ENCODE measurements at regions not wholly inside any gene's neighbourhood (a gene's known extent, or its start where the extent isn't known, plus 50 kb on each side); places are given as distances from the start of the nearest gene placed in this dataset.

GRCh38 chr18:30712383-30712782 is 330.2 kb downstream of the DSC3 start:
- Histone ChIP-seq H2BK5ac (ENCODE audit: low read depth, low read length, poor library complexity) (no peak overlapping the region), H3K4me3 (ENCODE audit: low read depth, low read length) (no peak overlapping the region), H3K36me3 (ENCODE audit: control insufficient read depth in 1 of 2, insufficient read depth in 2 of 2, low read length in 2 of 2) (no peaks in the 10 kb centered on the region), H3K79me2 (ENCODE audit: control insufficient read depth, insufficient read depth, low read length, poor library complexity) (no peaks in the 10 kb centered on the region), H3K18ac (ENCODE audit: low read length) (no peak overlapping the region), H4K8ac (ENCODE audit: low read depth, low read length) (no peak overlapping the region), H3K27ac (ENCODE audit: low read depth, low read length) (no peak overlapping the region), H2AFZ (ENCODE audit: insufficient read depth, low read length, poor library complexity) (no peak overlapping the region), H3K79me1 (ENCODE audit: low read length) (no peaks in the 10 kb centered on the region), H3K9me3 (ENCODE audit: insufficient read depth, low read depth, low read length) (no peaks in the 10 kb centered on the region), H3K23ac (ENCODE audit: low read length) (no peak overlapping the region), H4K12ac (ENCODE audit: low read depth, low read length) (no peak overlapping the region), H3K27me3 (ENCODE audit: insufficient read depth, low read length) (no peaks in the 10 kb centered on the region), H2BK12ac (ENCODE audit: low read length) (no peak overlapping the region), H3K4me2 (ENCODE audit: low read length) (no peak overlapping the region), H2AK5ac (ENCODE audit: low read length) (no peak overlapping the region), H3K4me1 (ENCODE audit: control insufficient read depth in 1 of 2, insufficient read depth in 2 of 2, low read length in 2 of 2) (no peaks in the 10 kb centered on the region), H2BK120ac (ENCODE audit: insufficient read depth, low read length, poor library complexity) (no peak overlapping the region), H3K9ac (ENCODE audit: low read length) (no peak overlapping the region), H3K4ac (ENCODE audit: low read depth, low read length) (no peak overlapping the region), H4K91ac (ENCODE audit: low read depth, low read length) (no peak overlapping the region), H3K14ac (ENCODE audit: low read length) (no peak overlapping the region)
- no peak for DNase-seq
- no CpG with 5 or more reads among the region's 3 CpGs for WGBS (ENCODE audit: extremely low coverage, insufficient coverage, insufficient read length)

- H3K79me2 ChIP-seq (ENCODE audit: control insufficient read depth, insufficient read depth, low read length, poor library complexity), result no peaks in the 10 kb centered on the region
- H3K4me1 ChIP-seq (ENCODE audit: control insufficient read depth in 1 of 2, insufficient read depth in 2 of 2, low read length in 2 of 2), result no peaks in the 10 kb centered on the region
- no peak overlapping the region for H3K9ac ChIP-seq (ENCODE audit: low read length)
- H3K27ac ChIP-seq (ENCODE audit: low read depth, low read length), result no peak overlapping the region
- DNase-seq, result no peak
- no peak overlapping the region for H2AFZ ChIP-seq (ENCODE audit: insufficient read depth, low read length, poor library complexity)
- no peaks in the 10 kb centered on the region for H3K79me1 ChIP-seq (ENCODE audit: low read length)
- H3K9me3 ChIP-seq (ENCODE audit: insufficient read depth, low read depth, low read length), result no peaks in the 10 kb centered on the region
- no peak overlapping the region for H3K4me3 ChIP-seq (ENCODE audit: low read depth, low read length)
- no peaks in the 10 kb centered on the region for H3K27me3 ChIP-seq (ENCODE audit: insufficient read depth, low read length)
- no peak overlapping the region for H2BK12ac ChIP-seq (ENCODE audit: low read length)
- no peaks in the 10 kb centered on the region for H3K36me3 ChIP-seq (ENCODE audit: control insufficient read depth in 1 of 2, insufficient read depth in 2 of 2, low read length in 2 of 2)
- H4K8ac ChIP-seq (ENCODE audit: low read depth, low read length), result no peak overlapping the region
- no peak overlapping the region for H2BK120ac ChIP-seq (ENCODE audit: insufficient read depth, low read length, poor library complexity)
- H2BK5ac ChIP-seq (ENCODE audit: low read depth, low read length, poor library complexity), result no peak overlapping the region
- H4K91ac ChIP-seq (ENCODE audit: low read depth, low read length), result no peak overlapping the region
- no peak overlapping the region for H3K4ac ChIP-seq (ENCODE audit: low read depth, low read length)
- H3K4me2 ChIP-seq (ENCODE audit: low read length), result no peak overlapping the region
- no peak overlapping the region for H3K14ac ChIP-seq (ENCODE audit: low read length)
- H2AK5ac ChIP-seq (ENCODE audit: low read length), result no peak overlapping the region
- H4K12ac ChIP-seq (ENCODE audit: low read depth, low read length), result no peak overlapping the region
- H3K23ac ChIP-seq (ENCODE audit: low read length), result no peak overlapping the region
- WGBS (ENCODE audit: extremely low coverage, insufficient coverage, insufficient read length), result no CpG with 5 or more reads among the region's 1 CpG
- no peak overlapping the region for H3K18ac ChIP-seq (ENCODE audit: low read length)
These were observed 332.9 kb downstream of the DSC3 start for GRCh38 chr18:30709595-30709994.

- Histone ChIP-seq H3K14ac (ENCODE audit: low read length) (no peak overlapping the region), H3K4me3 (ENCODE audit: low read depth, low read length) (no peak overlapping the region), H2AK5ac (ENCODE audit: low read length) (no peak overlapping the region), H2BK5ac (ENCODE audit: low read depth, low read length, poor library complexity) (no peak overlapping the region), H2BK120ac (ENCODE audit: insufficient read depth, low read length, poor library complexity) (no peak overlapping the region), H3K18ac (ENCODE audit: low read length) (no peak overlapping the region), H3K9ac (ENCODE audit: low read length) (no peak overlapping the region), H3K23ac (ENCODE audit: low read length) (no peak overlapping the region), H3K27ac (ENCODE audit: low read depth, low read length) (no peak overlapping the region), H3K4me2 (ENCODE audit: low read length) (no peak overlapping the region), H3K36me3 (ENCODE audit: control insufficient read depth in 1 of 2, insufficient read depth in 2 of 2, low read length in 2 of 2) (no peaks in the 10 kb centered on the region), H3K27me3 (ENCODE audit: insufficient read depth, low read length) (no peaks in the 10 kb centered on the region), H3K4me1 (ENCODE audit: control insufficient read depth in 1 of 2, insufficient read depth in 2 of 2, low read length in 2 of 2) (no peaks in the 10 kb centered on the region), H3K79me1 (ENCODE audit: low read length) (no peaks in the 10 kb centered on the region), H4K91ac (ENCODE audit: low read depth, low read length) (no peak overlapping the region), H4K12ac (ENCODE audit: low read depth, low read length) (no peak overlapping the region), H2BK12ac (ENCODE audit: low read length) (no peak overlapping the region), H3K9me3 (ENCODE audit: insufficient read depth, low read depth, low read length) (no peaks in the 10 kb centered on the region), H3K4ac (ENCODE audit: low read depth, low read length) (no peak overlapping the region), H2AFZ (ENCODE audit: insufficient read depth, low read length, poor library complexity) (no peak overlapping the region), H4K8ac (ENCODE audit: low read depth, low read length) (no peak overlapping the region), H3K79me2 (ENCODE audit: control insufficient read depth, insufficient read depth, low read length, poor library complexity) (no peaks in the 10 kb centered on the region)
- peak; percentile 13 to 15 for DNase-seq
- WGBS (ENCODE audit: extremely low coverage, insufficient coverage, insufficient read length), result no CpG with 5 or more reads among the region's 4 CpGs
These were observed 336.6 kb downstream of the DSC3 start for GRCh38 chr18:30705943-30706342.

GRCh38 chr18:30698571-30698970 is 344.0 kb downstream of the DSC3 start:
- no peaks in the 10 kb centered on the region for H3K79me1 ChIP-seq (ENCODE audit: low read length)
- no peak overlapping the region for H4K12ac ChIP-seq (ENCODE audit: low read depth, low read length)
- H3K4me3 ChIP-seq (ENCODE audit: low read depth, low read length), result no peak overlapping the region
- DNase-seq, result no peak
- H3K9me3 ChIP-seq (ENCODE audit: insufficient read depth, low read depth, low read length), result peaks cover 2% of the 10 kb centered on the region
- WGBS (ENCODE audit: extremely low coverage, insufficient coverage, insufficient read length), result no CpG with 5 or more reads among the region's 1 CpG
- H4K8ac ChIP-seq (ENCODE audit: low read depth, low read length), result no peak overlapping the region
- H3K4me2 ChIP-seq (ENCODE audit: low read length), result no peak overlapping the region
- H3K4ac ChIP-seq (ENCODE audit: low read depth, low read length), result no peak overlapping the region
- H4K91ac ChIP-seq (ENCODE audit: low read depth, low read length), result no peak overlapping the region
- H3K4me1 ChIP-seq (ENCODE audit: control insufficient read depth in 1 of 2, insufficient read depth in 2 of 2, low read length in 2 of 2), result no peaks in the 10 kb centered on the region
- H3K18ac ChIP-seq (ENCODE audit: low read length), result no peak overlapping the region
- no peaks in the 10 kb centered on the region for H3K27me3 ChIP-seq (ENCODE audit: insufficient read depth, low read length)
- no peak overlapping the region for H2BK12ac ChIP-seq (ENCODE audit: low read length)
- H3K23ac ChIP-seq (ENCODE audit: low read length), result no peak overlapping the region
- H2AK5ac ChIP-seq (ENCODE audit: low read length), result no peak overlapping the region
- no peak overlapping the region for H2AFZ ChIP-seq (ENCODE audit: insufficient read depth, low read length, poor library complexity)
- H3K79me2 ChIP-seq (ENCODE audit: control insufficient read depth, insufficient read depth, low read length, poor library complexity), result no peaks in the 10 kb centered on the region
- H2BK5ac ChIP-seq (ENCODE audit: low read depth, low read length, poor library complexity), result no peak overlapping the region
- no peak overlapping the region for H3K27ac ChIP-seq (ENCODE audit: low read depth, low read length)
- no peak overlapping the region for H2BK120ac ChIP-seq (ENCODE audit: insufficient read depth, low read length, poor library complexity)
- H3K9ac ChIP-seq (ENCODE audit: low read length), result no peak overlapping the region
- H3K14ac ChIP-seq (ENCODE audit: low read length), result no peak overlapping the region
- H3K36me3 ChIP-seq (ENCODE audit: control insufficient read depth in 1 of 2, insufficient read depth in 2 of 2, low read length in 2 of 2), result no peaks in the 10 kb centered on the region
